Mononuclear cell (primary cell): ENCODE measurements at regions not wholly inside any gene's neighbourhood (a gene's known extent, or its start where the extent isn't known, plus 50 kb on each side); places are given as distances from the start of the nearest gene placed in this dataset.
"Not testable (repeated sequence)": the region's sequence is repeated elsewhere in the genome, so short reads cannot be mapped to it uniquely, and the experiment has no call there.

ENCODE experiments used
- H3K27me3 ChIP-seq: 2 replicates; pipeline ENCODE4 v1.6.0; 2011; ENCODE audit warnings: low read length, control low read depth; ENCODE audit not compliant: insufficient read depth
- H3K4me1 ChIP-seq: 2 replicates; pipeline ENCODE4 v1.5.1; 2011; ENCODE audit warnings: mild to moderate bottlenecking, low read length, control low read depth; ENCODE audit not compliant: insufficient read depth
- H3K4me3 ChIP-seq: 2 replicates; pipeline ENCODE4 v1.5.1; 2011; ENCODE audit warnings: mild to moderate bottlenecking, low read length, moderate library complexity
- H3K9me3 ChIP-seq: 2 replicates; pipeline ENCODE4 v1.5.1; 2011; ENCODE audit warnings: low read depth, mild to moderate bottlenecking, control low read depth, low read length

DNA sequence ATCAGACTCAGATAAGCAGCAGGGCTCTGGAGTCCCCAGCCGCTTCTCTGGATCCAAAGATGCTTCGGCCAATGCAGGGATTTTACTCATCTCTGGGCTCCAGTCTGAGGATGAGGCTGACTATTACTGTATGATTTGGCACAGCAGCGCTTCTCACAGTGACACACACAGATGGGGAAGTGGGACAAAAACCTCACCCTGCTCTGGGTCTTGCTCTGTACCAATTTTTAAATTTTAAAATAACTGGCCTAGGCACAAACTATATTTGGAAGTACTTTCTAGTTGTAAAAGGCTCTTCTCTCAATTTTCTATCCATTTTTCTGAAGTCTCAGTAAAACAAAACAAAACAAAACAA, 131.7 kb downstream of the VPREB1 start:
- Histone ChIP-seq H3K4me3 (no peak overlapping the region), H3K9me3 (no peaks in the 10 kb centered on the region), H3K4me1 (peaks cover 16% of the 10 kb centered on the region), H3K27me3 (no peaks in the 10 kb centered on the region)

- not testable (repeated sequence) for H3K9me3 ChIP-seq, H3K4me3 ChIP-seq, H3K27me3 ChIP-seq
- peaks cover 18% of the 10 kb centered on the region for H3K4me1 ChIP-seq
Observed at GRCh38 chr22:22376884-22377283, 131.7 kb downstream of the ZNF280B start.

DNA sequence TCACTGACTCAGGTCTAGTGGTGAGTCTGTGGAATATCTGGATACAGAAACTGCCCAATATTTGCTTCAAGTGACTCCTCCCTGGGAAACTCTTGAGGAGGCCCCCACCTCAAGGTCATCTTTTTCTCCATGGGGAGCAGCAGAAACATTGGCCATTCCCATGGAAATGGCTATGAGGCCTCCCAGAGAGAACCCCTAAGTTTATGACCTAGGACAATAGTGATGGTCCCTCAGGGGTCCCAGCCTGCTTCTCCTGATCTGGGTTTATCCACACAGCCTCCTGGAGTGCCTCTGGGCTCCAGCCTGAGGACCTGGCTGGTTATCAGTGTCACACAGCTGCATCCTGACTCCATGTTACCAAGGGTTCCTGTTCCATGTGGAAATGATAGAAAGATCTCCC, 131.2 kb downstream of the ZNF280B start:
- Histone ChIP-seq H3K27me3 (no peaks in the 10 kb centered on the region), H3K4me1 (peaks cover 18% of the 10 kb centered on the region), H3K4me3 (no peak overlapping the region), H3K9me3 (no peaks in the 10 kb centered on the region)

DNA sequence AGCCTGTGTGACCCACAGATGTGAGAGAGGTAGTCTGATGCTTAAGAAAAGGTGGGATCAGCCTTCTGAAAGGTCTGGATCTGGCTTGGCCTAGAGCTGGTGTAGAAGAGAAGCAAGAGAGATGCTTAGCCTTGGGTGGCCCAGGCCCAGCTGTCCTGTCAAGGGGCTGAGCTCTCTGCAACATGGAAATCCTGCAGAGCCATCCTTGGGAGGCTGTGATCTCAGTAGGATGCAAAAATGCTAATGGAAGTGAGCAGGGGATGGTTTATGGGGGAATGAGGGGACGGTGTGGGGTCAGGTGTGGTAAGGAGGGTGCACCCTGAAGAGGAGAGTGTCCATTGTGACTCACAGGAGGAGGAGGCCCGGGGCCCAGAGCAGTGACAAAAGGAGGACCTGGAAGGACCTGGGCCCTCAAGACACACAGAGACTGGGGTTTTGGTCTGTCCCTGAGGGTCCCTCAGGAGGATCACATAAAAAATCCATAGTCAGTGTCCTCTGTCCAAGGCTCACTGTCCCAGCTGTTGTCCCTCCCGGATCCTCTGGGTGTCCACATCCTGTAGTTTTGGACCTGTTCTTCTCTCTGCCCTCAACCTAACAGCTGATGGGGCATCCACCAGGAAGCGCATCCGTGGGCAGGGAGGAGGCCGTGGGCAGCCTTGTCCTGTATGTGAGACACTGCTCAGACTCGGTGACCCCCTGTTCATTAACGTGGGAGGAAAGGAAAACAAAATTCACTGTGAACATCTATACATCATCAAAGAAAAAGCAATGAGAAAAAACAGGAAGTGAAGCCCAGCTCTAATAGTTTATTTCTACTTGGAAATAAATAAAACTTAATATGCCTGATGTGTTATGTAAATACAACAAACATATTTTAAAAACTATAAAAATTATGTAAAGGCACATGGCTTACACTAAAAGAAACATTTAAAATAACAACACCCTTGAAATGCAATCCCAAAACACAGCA, 129.8 kb downstream of the ZNF280B start:
- Histone ChIP-seq H3K4me1 (peaks cover 18% of the 10 kb centered on the region), H3K9me3 (no peaks in the 10 kb centered on the region), H3K27me3 (no peaks in the 10 kb centered on the region), H3K4me3 (no peak overlapping the region)

GRCh38 chr22:22380098-22381030, 128.2 kb downstream of the ZNF280B start:
- Histone ChIP-seq H3K27me3 (no peaks in the 10 kb centered on the region), H3K9me3 (no peaks in the 10 kb centered on the region), H3K4me1 (peaks cover 18% of the 10 kb centered on the region), H3K4me3 (no peak overlapping the region)

DNA sequence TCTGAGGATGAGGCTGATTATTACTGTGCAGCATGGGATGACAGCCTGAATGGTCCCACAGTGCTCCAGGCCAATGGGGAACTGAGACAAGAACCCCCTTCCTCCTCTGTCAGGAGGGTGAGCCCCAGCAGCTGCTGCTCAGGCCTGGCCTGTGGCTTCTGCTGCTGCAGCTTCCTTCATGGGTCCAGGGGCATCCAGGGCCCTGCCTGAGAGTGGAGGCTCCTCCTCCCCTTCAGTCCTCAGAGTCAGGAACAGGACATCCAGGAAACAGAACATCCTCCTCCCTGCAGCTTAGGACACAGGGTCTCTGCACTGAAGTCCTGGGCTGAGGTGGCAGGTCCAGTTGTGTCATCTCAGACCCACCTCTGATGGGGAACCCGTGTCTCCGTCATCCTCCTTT, 127.2 kb downstream of the ZNF280B start:
- H3K4me3 ChIP-seq, H3K9me3 ChIP-seq, H3K27me3 ChIP-seq: not testable (repeated sequence)
- H3K4me1 ChIP-seq = peaks cover 11% of the 10 kb centered on the region

GRCh38 chr22:22384267-22384666, 124.3 kb downstream of the ZNF280B start:
- Histone ChIP-seq H3K4me1 (peaks cover 11% of the 10 kb centered on the region), H3K9me3 (no peaks in the 10 kb centered on the region), H3K4me3 (no peak overlapping the region), H3K27me3 (no peaks in the 10 kb centered on the region)

DNA sequence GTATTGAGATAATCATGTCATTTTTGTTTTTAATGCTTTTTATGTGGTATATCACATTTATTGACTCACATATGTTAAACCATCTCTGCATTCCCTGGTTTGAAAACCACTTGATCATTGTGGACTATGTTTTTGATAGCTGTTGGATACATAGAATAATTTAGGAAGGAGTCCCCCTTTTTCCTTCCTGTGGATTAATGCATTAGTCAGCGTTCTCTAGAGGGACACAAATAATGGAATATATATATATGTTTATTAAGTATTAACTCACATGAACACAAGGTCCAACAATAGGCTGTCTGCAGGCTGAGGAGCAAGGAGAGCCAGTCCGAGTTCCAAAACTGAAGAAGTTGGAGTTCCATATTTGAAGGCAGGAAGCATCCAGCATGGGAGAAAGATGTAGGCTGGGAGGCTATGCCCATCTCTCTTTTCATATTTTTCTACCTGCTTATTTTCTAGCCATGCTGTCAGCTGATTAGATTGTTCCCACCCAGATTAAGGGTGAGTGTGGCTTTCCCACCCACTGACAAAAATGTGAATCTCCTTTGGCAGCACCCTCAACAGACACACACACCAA, 123.8 kb downstream of the ZNF280B start:
- peaks cover 10% of the 10 kb centered on the region for H3K4me1 ChIP-seq
- H3K27me3 ChIP-seq = no peaks in the 10 kb centered on the region
- no peaks in the 10 kb centered on the region for H3K9me3 ChIP-seq
- no peak overlapping the region for H3K4me3 ChIP-seq

DNA sequence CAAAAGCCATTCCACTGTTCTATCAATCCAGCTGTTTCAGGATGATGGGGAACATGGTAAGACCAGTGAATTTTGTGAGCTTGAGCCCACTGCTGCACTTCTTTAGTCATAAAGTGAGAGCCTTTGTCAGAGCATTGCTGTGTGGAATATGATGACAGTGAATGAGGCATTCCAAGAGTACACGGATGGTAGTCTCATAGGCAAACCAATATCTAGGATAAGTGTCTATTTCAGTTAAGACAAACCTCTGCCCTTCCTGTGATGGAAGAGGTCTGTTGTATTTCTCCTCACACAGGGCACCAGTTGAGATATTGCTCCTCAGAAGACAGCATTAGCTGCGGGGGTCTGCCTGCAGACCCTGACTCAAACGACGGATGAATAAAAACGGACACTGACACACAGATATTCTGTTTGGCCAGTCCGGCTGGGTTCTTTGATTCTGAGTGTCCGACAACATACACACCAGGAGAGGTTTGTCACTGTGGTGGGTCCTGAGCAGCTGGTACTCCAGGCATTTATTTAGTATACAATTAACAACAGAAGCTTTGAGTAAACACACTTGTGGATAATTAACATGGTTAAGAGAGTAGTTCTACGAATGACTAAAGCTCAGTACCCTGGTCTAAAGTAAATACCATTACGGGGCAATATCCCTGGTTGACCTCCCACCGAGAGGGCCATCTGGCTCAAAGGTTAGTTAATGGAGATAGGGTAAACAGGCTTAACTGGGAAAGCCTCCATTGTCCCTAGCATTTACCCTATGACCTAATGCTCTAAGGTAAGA, 121.7 kb downstream of the ZNF280B start:
- Histone ChIP-seq H3K4me3 (no peak overlapping the region), H3K4me1 (no peaks in the 10 kb centered on the region), H3K27me3 (no peaks in the 10 kb centered on the region), H3K9me3 (no peaks in the 10 kb centered on the region)

DNA sequence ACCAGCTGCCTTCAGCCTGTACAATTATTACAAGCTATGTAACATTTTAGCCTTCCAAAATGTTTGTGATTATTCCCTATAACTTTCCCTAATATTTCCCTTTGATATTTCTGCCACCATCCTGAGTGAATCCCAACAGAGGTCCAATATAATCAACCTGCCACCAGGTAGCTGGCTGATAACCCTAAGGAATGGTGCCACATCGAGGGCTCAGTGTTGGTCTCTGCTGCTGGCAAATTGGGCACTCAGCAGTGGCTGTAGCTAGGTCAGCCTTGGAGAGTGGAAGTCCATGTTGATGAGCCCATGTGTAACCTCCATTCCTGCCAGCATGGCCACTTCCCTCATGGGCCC, 121.2 kb downstream of the ZNF280B start:
- no peaks in the 10 kb centered on the region for H3K4me1 ChIP-seq
- H3K4me3 ChIP-seq = no peak overlapping the region
- H3K9me3 ChIP-seq = no peaks in the 10 kb centered on the region
- H3K27me3 ChIP-seq = no peaks in the 10 kb centered on the region

DNA sequence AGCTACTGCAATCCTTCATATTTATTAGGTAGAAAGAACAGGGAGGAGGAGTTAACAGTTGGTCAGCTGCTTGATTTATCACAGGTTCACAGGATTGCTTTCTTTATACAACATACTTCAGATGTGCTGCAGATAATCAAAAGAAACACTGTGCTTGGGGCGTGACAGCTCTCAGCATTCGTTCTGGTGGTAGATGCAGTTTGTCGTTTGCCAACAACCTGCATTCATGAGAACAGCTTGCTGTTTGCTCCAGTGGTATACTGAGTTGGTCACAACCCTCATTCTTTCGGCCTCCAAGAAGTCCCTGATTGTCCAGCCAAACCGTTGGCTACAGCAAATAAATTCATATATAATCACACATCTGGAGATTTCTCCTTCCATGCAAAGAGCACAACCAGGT, 120.5 kb downstream of the ZNF280B start:
- H3K9me3 ChIP-seq = no peaks in the 10 kb centered on the region
- no peak overlapping the region for H3K4me3 ChIP-seq
- H3K4me1 ChIP-seq = no peaks in the 10 kb centered on the region
- H3K27me3 ChIP-seq = no peaks in the 10 kb centered on the region

GRCh38 chr22:22388494-22388893, 120.0 kb downstream of the ZNF280B start:
- Histone ChIP-seq H3K4me1 (no peaks in the 10 kb centered on the region), H3K9me3 (no peaks in the 10 kb centered on the region), H3K4me3 (no peak overlapping the region), H3K27me3 (no peaks in the 10 kb centered on the region)

GRCh38 chr22:22389467-22389866, 119.1 kb downstream of the ZNF280B start:
- H3K4me3 ChIP-seq = no peak overlapping the region
- no peaks in the 10 kb centered on the region for H3K4me1 ChIP-seq
- H3K9me3 ChIP-seq = no peaks in the 10 kb centered on the region
- no peaks in the 10 kb centered on the region for H3K27me3 ChIP-seq

- Histone ChIP-seq H3K4me3 (no peak overlapping the region), H3K27me3 (no peaks in the 10 kb centered on the region), H3K9me3 (no peaks in the 10 kb centered on the region), H3K4me1 (no peaks in the 10 kb centered on the region)
Observed at GRCh38 chr22:22390989-22391388, 117.6 kb downstream of the ZNF280B start.
